HL-60 (cell line): ENCODE measurements at regions not wholly inside any gene's neighbourhood (a gene's known extent, or its start where the extent isn't known, plus 50 kb on each side); places are given as distances from the start of the nearest gene placed in this dataset.

Experiments
- GABPA ChIP-seq: IDR thresholded peaks from 2 replicates; pipeline ENCODE4 v1.6.1; 2012; ENCODE audit warnings: low read depth
- TF ChIP-seq, protein P1 (sequence below): IDR thresholded peaks from one replicate; pipeline ENCODE4 v1.5.1; 2011; ENCODE audit warnings: low read length, control low read depth, inconsistent platforms; ENCODE audit not compliant: insufficient read depth
- TF ChIP-seq, protein P2 (sequence below): IDR thresholded peaks from 2 replicates; pipeline ENCODE4 v1.6.1; 2012; ENCODE audit warnings: low read depth; ENCODE audit not compliant: insufficient replicate concordance

DNA sequence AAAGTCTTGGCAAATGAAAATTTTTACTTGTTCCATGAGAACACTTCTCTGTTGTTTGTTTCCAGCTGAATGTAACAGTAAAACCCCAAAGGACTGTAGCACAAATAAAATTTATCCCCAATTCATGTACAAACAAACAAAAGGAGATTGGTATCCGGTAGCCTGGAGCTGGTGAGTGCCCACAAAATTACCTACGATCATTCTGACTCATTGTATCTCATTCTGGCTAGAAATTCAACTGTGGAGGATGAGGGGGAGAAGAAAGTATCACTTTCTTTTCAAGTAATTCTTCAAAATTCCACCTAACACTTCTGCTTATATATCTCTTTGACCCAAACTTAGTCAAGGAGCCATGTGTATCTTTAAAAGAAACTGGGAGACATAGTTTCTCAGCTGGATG, 268.5 kb downstream of the ALG10B start:
- TF ChIP-seq, protein P1, sequence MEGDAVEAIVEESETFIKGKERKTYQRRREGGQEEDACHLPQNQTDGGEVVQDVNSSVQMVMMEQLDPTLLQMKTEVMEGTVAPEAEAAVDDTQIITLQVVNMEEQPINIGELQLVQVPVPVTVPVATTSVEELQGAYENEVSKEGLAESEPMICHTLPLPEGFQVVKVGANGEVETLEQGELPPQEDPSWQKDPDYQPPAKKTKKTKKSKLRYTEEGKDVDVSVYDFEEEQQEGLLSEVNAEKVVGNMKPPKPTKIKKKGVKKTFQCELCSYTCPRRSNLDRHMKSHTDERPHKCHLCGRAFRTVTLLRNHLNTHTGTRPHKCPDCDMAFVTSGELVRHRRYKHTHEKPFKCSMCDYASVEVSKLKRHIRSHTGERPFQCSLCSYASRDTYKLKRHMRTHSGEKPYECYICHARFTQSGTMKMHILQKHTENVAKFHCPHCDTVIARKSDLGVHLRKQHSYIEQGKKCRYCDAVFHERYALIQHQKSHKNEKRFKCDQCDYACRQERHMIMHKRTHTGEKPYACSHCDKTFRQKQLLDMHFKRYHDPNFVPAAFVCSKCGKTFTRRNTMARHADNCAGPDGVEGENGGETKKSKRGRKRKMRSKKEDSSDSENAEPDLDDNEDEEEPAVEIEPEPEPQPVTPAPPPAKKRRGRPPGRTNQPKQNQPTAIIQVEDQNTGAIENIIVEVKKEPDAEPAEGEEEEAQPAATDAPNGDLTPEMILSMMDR, result no peak
- TF ChIP-seq GABPA, result no peak
- TF ChIP-seq, protein P2, sequence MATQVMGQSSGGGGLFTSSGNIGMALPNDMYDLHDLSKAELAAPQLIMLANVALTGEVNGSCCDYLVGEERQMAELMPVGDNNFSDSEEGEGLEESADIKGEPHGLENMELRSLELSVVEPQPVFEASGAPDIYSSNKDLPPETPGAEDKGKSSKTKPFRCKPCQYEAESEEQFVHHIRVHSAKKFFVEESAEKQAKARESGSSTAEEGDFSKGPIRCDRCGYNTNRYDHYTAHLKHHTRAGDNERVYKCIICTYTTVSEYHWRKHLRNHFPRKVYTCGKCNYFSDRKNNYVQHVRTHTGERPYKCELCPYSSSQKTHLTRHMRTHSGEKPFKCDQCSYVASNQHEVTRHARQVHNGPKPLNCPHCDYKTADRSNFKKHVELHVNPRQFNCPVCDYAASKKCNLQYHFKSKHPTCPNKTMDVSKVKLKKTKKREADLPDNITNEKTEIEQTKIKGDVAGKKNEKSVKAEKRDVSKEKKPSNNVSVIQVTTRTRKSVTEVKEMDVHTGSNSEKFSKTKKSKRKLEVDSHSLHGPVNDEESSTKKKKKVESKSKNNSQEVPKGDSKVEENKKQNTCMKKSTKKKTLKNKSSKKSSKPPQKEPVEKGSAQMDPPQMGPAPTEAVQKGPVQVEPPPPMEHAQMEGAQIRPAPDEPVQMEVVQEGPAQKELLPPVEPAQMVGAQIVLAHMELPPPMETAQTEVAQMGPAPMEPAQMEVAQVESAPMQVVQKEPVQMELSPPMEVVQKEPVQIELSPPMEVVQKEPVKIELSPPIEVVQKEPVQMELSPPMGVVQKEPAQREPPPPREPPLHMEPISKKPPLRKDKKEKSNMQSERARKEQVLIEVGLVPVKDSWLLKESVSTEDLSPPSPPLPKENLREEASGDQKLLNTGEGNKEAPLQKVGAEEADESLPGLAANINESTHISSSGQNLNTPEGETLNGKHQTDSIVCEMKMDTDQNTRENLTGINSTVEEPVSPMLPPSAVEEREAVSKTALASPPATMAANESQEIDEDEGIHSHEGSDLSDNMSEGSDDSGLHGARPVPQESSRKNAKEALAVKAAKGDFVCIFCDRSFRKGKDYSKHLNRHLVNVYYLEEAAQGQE, result no peak
